Panc1 (cell line): ENCODE measurements at regions not wholly inside any gene's neighbourhood (a gene's known extent, or its start where the extent isn't known, plus 50 kb on each side); places are given as distances from the start of the nearest gene placed in this dataset.

Experiments
- ATAC-seq: fragments of 200-7000 bp; cut with Tn5 transposase; 2 replicates; pipeline ENCODE4 v1.9.1; 2020; ENCODE audit warnings: mild to moderate bottlenecking, moderate library complexity
- BruUV-seq: library from RNA; stranded (reverse); fragments of 400-500 nt; replicated peaks from 2 replicates; lab custom pipeline; 2021; lab: Mats Ljungman, UMichigan
- CTCF ChIA-PET: fragments of 300-600 bp; sonication (Branson Sonifier 250); formaldehyde crosslinking; loops from one replicate; lab custom pipeline; 2022; ENCODE audit warnings: antibody characterized with exemption; lab: Charles Lee
- POLR2A ChIA-PET: fragments of 300-600 bp; sonication (Branson Sonifier 250); formaldehyde crosslinking; loops from one replicate; lab custom pipeline; 2022; ENCODE audit warnings: antibody characterized with exemption; lab: Charles Lee
- DNase-seq: peaks from one replicate; pipeline ENCODE4 v3.0.0-alpha.2; 2010; ENCODE audit warnings: low read depth, low spot score
- H3K27ac ChIP-seq: 2 replicates; pipeline ENCODE4 v1.5.1; 2011; ENCODE audit warnings: mild to moderate bottlenecking, low read length, inconsistent platforms
- H3K27me3 ChIP-seq: fragments of 200-500 bp; sonication (Bioruptor generic); 2 replicates; pipeline ENCODE4 v1.6.0; 2014; ENCODE audit warnings: low read length, inconsistent platforms; ENCODE audit not compliant: control insufficient read depth, insufficient read depth
- H3K36me3 ChIP-seq: fragments of 200-500 bp; sonication (Bioruptor generic); 2 replicates; pipeline ENCODE4 v1.5.1; 2014; ENCODE audit warnings: inconsistent platforms, mild to moderate bottlenecking, low read length, moderate library complexity; ENCODE audit not compliant: control insufficient read depth, insufficient read depth
- H3K4me1 ChIP-seq: 2 replicates; pipeline ENCODE4 v1.5.1; 2011; ENCODE audit warnings: inconsistent platforms, mild to moderate bottlenecking, low read length, moderate library complexity; ENCODE audit not compliant: control insufficient read depth, insufficient read depth
- H3K4me3 ChIP-seq, 2 experiments: 2 replicates each; pipeline ENCODE4 v1.5.1; 2011 to 2012; ENCODE audit warnings: low read depth in 2 of 2, low read length in 2 of 2, mild to moderate bottlenecking in 2 of 2, inconsistent platforms in 1 of 2, moderate library complexity in 1 of 2
- H3K9me3 ChIP-seq: fragments of 200-500 bp; sonication (Bioruptor generic); 2 replicates; pipeline ENCODE4 v1.5.1; 2014; ENCODE audit warnings: low read depth, mild to moderate bottlenecking, inconsistent platforms, low read length, moderate library complexity; ENCODE audit not compliant: control insufficient read depth, insufficient read depth
- POLR2AphosphoS5 ChIP-seq: IDR thresholded peaks from 2 replicates; pipeline ENCODE4 v1.6.1; 2012; ENCODE audit warnings: mild to moderate bottlenecking, low read depth, low read length, moderate library complexity
- SIN3A ChIP-seq: IDR thresholded peaks from 2 replicates; pipeline ENCODE4 v1.6.1; 2012; ENCODE audit warnings: low read depth, mild to moderate bottlenecking, low read length, moderate library complexity, borderline replicate concordance; ENCODE audit not compliant: insufficient read depth
- TCF7L2 ChIP-seq: IDR thresholded peaks from 2 replicates; pipeline ENCODE4 v1.6.1; 2011; ENCODE audit warnings: mild to moderate bottlenecking, low read depth, low read length, inconsistent platforms
- in situ Hi-C: cut with HindIII; loops from 2 replicates; pipeline ENCODE4 v1.10.0; 2016; ENCODE audit warnings: low sequenced_read_pairs, low pct_unique_long_range_greater_than_20kb
- intact Hi-C: fragments of 100-400 bp; cut with micrococcal nuclease; formaldehyde crosslinking; loops from one replicate; pipeline ENCODE4 v1.10.0; 2022; ENCODE audit not compliant: unreplicated experiment
- TF ChIP-seq, protein P1 (sequence below): fragments of 450-650 bp; IDR thresholded peaks from 2 replicates; pipeline ENCODE4 v1.5.1; 2017; ENCODE audit warnings: mild to moderate bottlenecking
- TF ChIP-seq, protein P2 (sequence below), 2 experiments: IDR thresholded peaks; 2 replicates each; pipeline ENCODE4 v1.6.1; 2011 to 2012; ENCODE audit warnings: low read depth in 2 of 2, control low read depth in 1 of 2, low read length in 1 of 2, mild to moderate bottlenecking in 1 of 2, moderate library complexity in 1 of 2; ENCODE audit not compliant: insufficient read depth in 1 of 2

- intact Hi-C loops (no loop called here), in situ Hi-C loops (no loop called here)
- ChIA-PET CTCF (no interaction called here), POLR2A (no interaction called here)
- TF ChIP-seq, protein P1, sequence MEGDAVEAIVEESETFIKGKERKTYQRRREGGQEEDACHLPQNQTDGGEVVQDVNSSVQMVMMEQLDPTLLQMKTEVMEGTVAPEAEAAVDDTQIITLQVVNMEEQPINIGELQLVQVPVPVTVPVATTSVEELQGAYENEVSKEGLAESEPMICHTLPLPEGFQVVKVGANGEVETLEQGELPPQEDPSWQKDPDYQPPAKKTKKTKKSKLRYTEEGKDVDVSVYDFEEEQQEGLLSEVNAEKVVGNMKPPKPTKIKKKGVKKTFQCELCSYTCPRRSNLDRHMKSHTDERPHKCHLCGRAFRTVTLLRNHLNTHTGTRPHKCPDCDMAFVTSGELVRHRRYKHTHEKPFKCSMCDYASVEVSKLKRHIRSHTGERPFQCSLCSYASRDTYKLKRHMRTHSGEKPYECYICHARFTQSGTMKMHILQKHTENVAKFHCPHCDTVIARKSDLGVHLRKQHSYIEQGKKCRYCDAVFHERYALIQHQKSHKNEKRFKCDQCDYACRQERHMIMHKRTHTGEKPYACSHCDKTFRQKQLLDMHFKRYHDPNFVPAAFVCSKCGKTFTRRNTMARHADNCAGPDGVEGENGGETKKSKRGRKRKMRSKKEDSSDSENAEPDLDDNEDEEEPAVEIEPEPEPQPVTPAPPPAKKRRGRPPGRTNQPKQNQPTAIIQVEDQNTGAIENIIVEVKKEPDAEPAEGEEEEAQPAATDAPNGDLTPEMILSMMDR, result no peak
- TF ChIP-seq, protein P2, sequence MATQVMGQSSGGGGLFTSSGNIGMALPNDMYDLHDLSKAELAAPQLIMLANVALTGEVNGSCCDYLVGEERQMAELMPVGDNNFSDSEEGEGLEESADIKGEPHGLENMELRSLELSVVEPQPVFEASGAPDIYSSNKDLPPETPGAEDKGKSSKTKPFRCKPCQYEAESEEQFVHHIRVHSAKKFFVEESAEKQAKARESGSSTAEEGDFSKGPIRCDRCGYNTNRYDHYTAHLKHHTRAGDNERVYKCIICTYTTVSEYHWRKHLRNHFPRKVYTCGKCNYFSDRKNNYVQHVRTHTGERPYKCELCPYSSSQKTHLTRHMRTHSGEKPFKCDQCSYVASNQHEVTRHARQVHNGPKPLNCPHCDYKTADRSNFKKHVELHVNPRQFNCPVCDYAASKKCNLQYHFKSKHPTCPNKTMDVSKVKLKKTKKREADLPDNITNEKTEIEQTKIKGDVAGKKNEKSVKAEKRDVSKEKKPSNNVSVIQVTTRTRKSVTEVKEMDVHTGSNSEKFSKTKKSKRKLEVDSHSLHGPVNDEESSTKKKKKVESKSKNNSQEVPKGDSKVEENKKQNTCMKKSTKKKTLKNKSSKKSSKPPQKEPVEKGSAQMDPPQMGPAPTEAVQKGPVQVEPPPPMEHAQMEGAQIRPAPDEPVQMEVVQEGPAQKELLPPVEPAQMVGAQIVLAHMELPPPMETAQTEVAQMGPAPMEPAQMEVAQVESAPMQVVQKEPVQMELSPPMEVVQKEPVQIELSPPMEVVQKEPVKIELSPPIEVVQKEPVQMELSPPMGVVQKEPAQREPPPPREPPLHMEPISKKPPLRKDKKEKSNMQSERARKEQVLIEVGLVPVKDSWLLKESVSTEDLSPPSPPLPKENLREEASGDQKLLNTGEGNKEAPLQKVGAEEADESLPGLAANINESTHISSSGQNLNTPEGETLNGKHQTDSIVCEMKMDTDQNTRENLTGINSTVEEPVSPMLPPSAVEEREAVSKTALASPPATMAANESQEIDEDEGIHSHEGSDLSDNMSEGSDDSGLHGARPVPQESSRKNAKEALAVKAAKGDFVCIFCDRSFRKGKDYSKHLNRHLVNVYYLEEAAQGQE (IDR thresholded peaks at IDR 0.05; ENCODE audit: insufficient read depth in 1 of 2, low read depth in 2 of 2, low read length in 1 of 2), result no peak
- no peak for TF ChIP-seq SIN3A
- TF ChIP-seq POLR2AphosphoS5, result no peak
- TF ChIP-seq TCF7L2, result no peak
- no peaks in the 10 kb centered on the region for H3K27me3 ChIP-seq
- H3K4me1 ChIP-seq, result no peaks in the 10 kb centered on the region
- ATAC-seq (no peak), DNase-seq (no peak)
- H3K27ac ChIP-seq, result no peak overlapping the region
- H3K36me3 ChIP-seq, result no peaks in the 10 kb centered on the region
- BruUV-seq, result no TSS peak
- H3K9me3 ChIP-seq, result no peaks in the 10 kb centered on the region
- no peak overlapping the region for H3K4me3 ChIP-seq
Observed at GRCh38 chr1:222241410-222241809, 306.5 kb downstream of the HHIPL2 start.

GRCh38 chr1:222240536-222241181 lies 307.2 kb downstream of the HHIPL2 start:
- no peak overlapping the region for H3K27ac ChIP-seq
- intact Hi-C loops, result no loop called here
- CTCF ChIA-PET, result no interaction called here
- H3K36me3 ChIP-seq, result no peaks in the 10 kb centered on the region
- ATAC-seq (no peak), DNase-seq (no peak)
- POLR2A ChIA-PET, result no interaction called here
- no peaks in the 10 kb centered on the region for H3K4me1 ChIP-seq
- no peaks in the 10 kb centered on the region for H3K9me3 ChIP-seq
- no peak overlapping the region for H3K4me3 ChIP-seq
- in situ Hi-C loops, result no loop called here
- no TSS peak for BruUV-seq
- H3K27me3 ChIP-seq, result no peaks in the 10 kb centered on the region
- TF ChIP-seq, protein P2 (IDR thresholded peaks at IDR 0.05; ENCODE audit: insufficient read depth in 1 of 2, low read depth in 2 of 2, low read length in 1 of 2), result no peak
- TF ChIP-seq SIN3A, result no peak
- TF ChIP-seq, protein P1, result no peak
- no peak for TF ChIP-seq POLR2AphosphoS5
- TF ChIP-seq TCF7L2, result no peak
